HCT116 (cell line): ENCODE measurements at regions not wholly inside any gene's neighbourhood (a gene's known extent, or its start where the extent isn't known, plus 50 kb on each side); places are given as distances from the start of the nearest gene placed in this dataset.

Experiments used
- ATAC-seq: fragments of 200-7000 bp; cut with Tn5 transposase; 2 replicates; pipeline ENCODE4 v1.9.1; 2020; ENCODE audit warnings: mild to moderate bottlenecking, moderate library complexity
- BruUV-seq: library from RNA; stranded (reverse); fragments of 400-500 nt; replicated peaks from 2 replicates; lab custom pipeline; 2021; lab: Mats Ljungman, UMichigan
- CTCF ChIA-PET: fragments of 300-600 bp; sonication (Branson Sonifier 250); formaldehyde crosslinking; loops from one replicate; lab custom pipeline; 2021; ENCODE audit warnings: antibody characterized with exemption; lab: Charles Lee
- POLR2A ChIA-PET: fragments of 300-600, 350-600 bp; sonication (Branson Sonifier 250); formaldehyde crosslinking; loops from one replicate; lab custom pipeline; 2021; ENCODE audit warnings: antibody characterized with exemption; lab: Charles Lee
- RAD21 ChIA-PET, 2 experiments: fragments of 300-600 bp; sonication (Branson Sonifier 250); formaldehyde crosslinking; loops; one replicate each; lab custom pipeline; 2023; ENCODE audit warnings: low total read pairs in 2 of 2; ENCODE audit not compliant: uncharacterized antibody in 2 of 2, unreplicated experiment in 2 of 2, low non-redundant PET in 1 of 2; lab: Charles Lee
- DNase-seq: peaks from one replicate; pipeline ENCODE4 v3.0.0-alpha.2; 2010; ENCODE audit warnings: low read depth, low spot score
- H2AFZ ChIP-seq: fragments of 200-600 bp; shearing (Covaris generic), sonication (generic); 2 replicates; pipeline ENCODE4 v1.6.1; 2017; ENCODE audit warnings: low read depth, mixed run types, mixed read lengths, antibody characterized with exemption, low read length; ENCODE audit not compliant: poor library complexity, severe bottlenecking
- H3K27ac ChIP-seq: 2 replicates; pipeline ENCODE4 v1.5.1; 2012; ENCODE audit warnings: low read depth, low read length
- H3K27me3 ChIP-seq: fragments of 200-600 bp; sonication (generic); 2 replicates; pipeline ENCODE4 v1.6.1; 2016; ENCODE audit warnings: mixed run types, low read length, mixed read lengths; ENCODE audit not compliant: insufficient read depth
- H3K36me3 ChIP-seq, 2 experiments: fragments of 200-500 bp in 1 of 2; fragments of 200-600 bp in 1 of 2; sonication (Bioruptor generic) in 1 of 2; sonication (generic) in 1 of 2; 2 replicates each; pipeline versions ENCODE4 v1.5.1 to v1.6.1; 2014 to 2016; ENCODE audit warnings: low read length in 2 of 2, inconsistent platforms in 1 of 2, mixed read lengths in 1 of 2, mixed run types in 1 of 2; ENCODE audit not compliant: insufficient read depth in 2 of 2, control insufficient read depth in 1 of 2
- H3K4me1 ChIP-seq, 2 experiments: fragments of 200-600 bp in 1 of 2; sonication (generic) in 1 of 2; 2 replicates each; pipeline versions ENCODE4 v1.5.1 to v1.6.1; 2012 to 2017; ENCODE audit warnings: low read length in 2 of 2, inconsistent platforms in 1 of 2, mild to moderate bottlenecking in 1 of 2, mixed read lengths in 1 of 2, mixed run types in 1 of 2, moderate library complexity in 1 of 2; ENCODE audit not compliant: insufficient read depth in 2 of 2, control insufficient read depth in 1 of 2
- H3K4me2 ChIP-seq: fragments of 200-600 bp; sonication (generic); 2 replicates; pipeline ENCODE4 v1.6.1; 2017; ENCODE audit warnings: mixed run types, low read length, mixed read lengths
- H3K4me3 ChIP-seq, 2 experiments: fragments of 200-600 bp in 1 of 2; sonication (generic) in 1 of 2; replicated peaks in 1 of 2; 2 replicates each; pipeline ENCODE4 v1.5.1; 2011 to 2016; ENCODE audit warnings: low read length in 2 of 2, control low read depth in 1 of 2, low read depth in 1 of 2, mild to moderate bottlenecking in 1 of 2, mixed read lengths in 1 of 2, mixed run types in 1 of 2
- H3K79me2 ChIP-seq: fragments of 200-600 bp; sonication (generic); 2 replicates; pipeline ENCODE4 v1.6.1; 2017; ENCODE audit warnings: mild to moderate bottlenecking, mixed run types, low read length, moderate library complexity, mixed read lengths; ENCODE audit not compliant: insufficient read depth
- H3K9ac ChIP-seq: fragments of 200-600 bp; sonication (generic); 2 replicates; pipeline ENCODE4 v1.6.1; 2016; ENCODE audit warnings: low read length, mixed read lengths
- H3K9me2 ChIP-seq: fragments of 200-600 bp; sonication (generic), shearing (Covaris generic); 2 replicates; pipeline ENCODE4 v1.6.1; 2017; ENCODE audit warnings: mixed run types, mild to moderate bottlenecking, moderate library complexity; ENCODE audit not compliant: insufficient read depth
- H3K9me3 ChIP-seq, 2 experiments: fragments of 200-500 bp in 1 of 2; fragments of 200-600 bp in 1 of 2; sonication (Bioruptor generic) in 1 of 2; sonication (generic) in 1 of 2; 2 replicates each; pipeline ENCODE4 v1.6.1; 2014 to 2017; ENCODE audit warnings: low read length in 2 of 2, mixed read lengths in 2 of 2, inconsistent platforms in 1 of 2, low read depth in 1 of 2, mild to moderate bottlenecking in 1 of 2, mixed run types in 1 of 2, moderate library complexity in 1 of 2; ENCODE audit not compliant: control insufficient read depth in 1 of 2, insufficient read depth in 1 of 2
- H4K20me1 ChIP-seq: fragments of 200-600 bp; sonication (generic), shearing (Covaris generic); 2 replicates; pipeline ENCODE4 v1.6.1; 2017; ENCODE audit warnings: mixed run types, mild to moderate bottlenecking, moderate library complexity; ENCODE audit not compliant: insufficient read depth
- ELF1 ChIP-seq: IDR thresholded peaks from 2 replicates; pipeline ENCODE4 v1.6.1; 2012; ENCODE audit warnings: low read depth, borderline replicate concordance
- FOSL1 ChIP-seq: IDR thresholded peaks from 2 replicates; pipeline ENCODE4 v1.6.1; 2012; ENCODE audit warnings: low read depth
- JUND ChIP-seq: IDR thresholded peaks from 2 replicates; pipeline ENCODE4 v1.6.1; 2012
- POLR2A ChIP-seq: IDR thresholded peaks from 2 replicates; pipeline ENCODE4 v1.7.0; 2011; ENCODE audit warnings: borderline replicate concordance; ENCODE audit not compliant: insufficient read depth, insufficient read length; ENCODE audit errors: extremely low read depth
- RAD21 ChIP-seq: IDR thresholded peaks from 2 replicates; pipeline ENCODE4 v1.6.1; 2012; ENCODE audit warnings: low read depth, mild to moderate bottlenecking
- SP1 ChIP-seq: IDR thresholded peaks from 2 replicates; pipeline ENCODE4 v1.6.1; 2012; ENCODE audit warnings: low read depth
- ZBTB33 ChIP-seq: IDR thresholded peaks from 2 replicates; pipeline ENCODE4 v1.6.1; 2011; ENCODE audit warnings: mild to moderate bottlenecking, low read length, moderate library complexity; ENCODE audit not compliant: insufficient replicate concordance; ENCODE audit errors: extremely low read depth
- ZNF274 ChIP-seq: fragments of 200-500 bp; sonication (Bioruptor generic); IDR thresholded peaks from 2 replicates; pipeline ENCODE4 v1.6.1; 2014; ENCODE audit warnings: mild to moderate bottlenecking, low read depth, low read length, inconsistent platforms
- intact Hi-C: fragments of 100-400 bp; cut with micrococcal nuclease; formaldehyde crosslinking; loops from 2 replicates; pipeline ENCODE4 v1.10.0; 2022

DNA sequence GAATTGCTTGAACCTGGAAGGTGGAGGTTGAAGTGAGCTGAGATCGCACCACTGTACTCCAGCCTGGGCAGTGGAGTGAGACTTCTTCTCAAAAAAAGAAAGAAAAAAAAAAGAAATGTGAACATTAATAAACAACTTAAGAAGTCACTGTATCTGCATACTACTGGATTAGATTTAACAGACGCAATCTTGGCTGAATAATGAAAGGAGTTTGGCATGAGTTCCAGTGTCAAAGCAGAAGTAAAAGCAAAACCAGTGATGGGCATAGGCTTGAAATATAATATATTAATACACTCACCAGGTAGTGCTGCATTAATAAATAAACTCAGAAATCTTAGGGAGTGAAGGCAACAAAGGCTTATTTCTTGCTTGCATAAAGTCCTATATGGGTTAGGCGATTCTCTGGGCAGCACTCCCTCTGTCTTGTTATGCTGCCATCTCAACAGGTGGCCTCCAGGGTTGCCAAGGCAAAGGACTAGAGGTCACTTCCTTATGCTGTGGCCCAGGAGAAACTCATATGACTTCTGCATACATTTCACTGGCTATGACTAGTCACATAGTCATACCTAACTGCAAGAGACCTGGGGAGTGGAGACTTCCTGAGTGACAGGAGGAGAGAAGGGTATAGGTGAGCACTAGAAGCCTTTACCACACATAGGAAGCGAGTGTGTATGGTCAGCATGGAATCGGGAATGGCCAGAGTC lies 296.2 kb upstream of the SPRED2 start:
- ChIA-PET RAD21 (no interaction called here), POLR2A (no interaction called here), CTCF (no interaction called here)
- Histone ChIP-seq H3K27ac (no peak overlapping the region), H4K20me1 (no peaks in the 10 kb centered on the region), H3K4me1 (peaks cover 0 to 10% of the 10 kb centered on the region in 2 experiments; a peak in 1 of 4 replicates), H3K9ac (no peak overlapping the region), H2AFZ (no peak overlapping the region), H3K36me3 (no peaks in the 10 kb centered on the region), H3K9me2 (no peaks in the 10 kb centered on the region), H3K4me3 (no peak overlapping the region), H3K9me3 (no peaks in the 10 kb centered on the region), H3K27me3 (no peaks in the 10 kb centered on the region), H3K79me2 (no peaks in the 10 kb centered on the region), H3K4me2 (peak overlapping the region; percentile 28; the same call in 1 of the 2 replicates)
- peak; percentile 48 for DNase-seq
- intact Hi-C loops: no loop called here
- no TSS peak for BruUV-seq
- peak; percentile 73 for ATAC-seq
- TF ChIP-seq ELF1 (no peak), JUND (peak; percentile 33; the same call in 1 of the 2 replicates), FOSL1 (peak; percentile 57), SP1 (peak; percentile 19; the same call in 1 of the 2 replicates), POLR2A (no peak), ZBTB33 (no peak), RAD21 (no peak), ZNF274 (no peak)
